Immature natural killer cell (primary cell): ENCODE measurements at regions not wholly inside any gene's neighbourhood (a gene's known extent, or its start where the extent isn't known, plus 50 kb on each side); places are given as distances from the start of the nearest gene placed in this dataset.
"Not testable (repeated sequence)": the region's sequence is repeated elsewhere in the genome, so short reads cannot be mapped to it uniquely, and the experiment has no call there.

Experiments used
- DNase-seq, 3 donors: peaks; one replicate each; pipeline ENCODE4 v3.0.0; 2022; ENCODE audit warnings: mixed read lengths in 1 of 3
- H3K27ac Mint-ChIP-seq, 6 donors: one replicate each; pipeline ENCODE4 v1.8.0; 2020; ENCODE audit warnings: mixed read lengths in 6 of 6, mild to moderate bottlenecking in 5 of 6, inconsistent platforms in 4 of 6, moderate library complexity in 3 of 6
- H3K27me3 Mint-ChIP-seq, 3 donors: one replicate each; pipeline ENCODE4 v1.8.0; 2020 to 2021; ENCODE audit warnings: low read depth in 3 of 3, mild to moderate bottlenecking in 3 of 3, mixed read lengths in 3 of 3, moderate library complexity in 3 of 3, inconsistent platforms in 1 of 3
- H3K36me3 Mint-ChIP-seq, 3 donors: one replicate each; pipeline ENCODE4 v1.8.0; 2020; ENCODE audit warnings: mixed read lengths in 3 of 3, inconsistent platforms in 2 of 3, mild to moderate bottlenecking in 2 of 3
- H3K4me1 Mint-ChIP-seq, 2 donors: one replicate each; pipeline ENCODE4 v1.8.0; 2020; ENCODE audit warnings: inconsistent platforms in 2 of 2, mild to moderate bottlenecking in 2 of 2, mixed read lengths in 2 of 2, moderate library complexity in 1 of 2
- H3K4me3 Mint-ChIP-seq, 5 donors: one replicate each; pipeline ENCODE4 v1.8.0; 2020; ENCODE audit warnings: mild to moderate bottlenecking in 5 of 5, mixed read lengths in 5 of 5, inconsistent platforms in 3 of 5, moderate library complexity in 3 of 5
- H3K9me3 Mint-ChIP-seq, 6 donors: one replicate each; pipeline ENCODE4 v1.8.0; 2020; ENCODE audit warnings: mild to moderate bottlenecking in 6 of 6, mixed read lengths in 6 of 6, inconsistent platforms in 4 of 6, moderate library complexity in 3 of 6

GRCh38 chr16:6822041-6822440 is 510.6 kb upstream of the RBFOX1 start:
- Mint-ChIP-seq H3K27me3 (peaks cover 0 to 4% (median 0%) of the 10 kb centered on the region in 3 donors), H3K9me3 (peaks cover 0 to 26% (median 5%) of the 10 kb centered on the region in 6 donors), H3K4me3 (no peak overlapping the region), H3K4me1 (no peaks in the 10 kb centered on the region), H3K36me3 (no peaks in the 10 kb centered on the region), H3K27ac (no peak overlapping the region)
- no peak for DNase-seq

- Mint-ChIP-seq H3K36me3 (no peaks in the 10 kb centered on the region), H3K4me1 (no peaks in the 10 kb centered on the region), H3K9me3 (peaks cover 0 to 25% (median 2%) of the 10 kb centered on the region in 6 donors), H3K27ac (no peak overlapping the region), H3K4me3 (no peak overlapping the region), H3K27me3 (peaks cover 0 to 2% (median 0%) of the 10 kb centered on the region in 3 donors)
- no peak for DNase-seq
Measured at GRCh38 chr16:6804461-6804860, 528.2 kb upstream of the RBFOX1 start.

GRCh38 chr16:6803176-6803575 is 529.5 kb upstream of the RBFOX1 start:
- Mint-ChIP-seq H3K4me3 (no peak overlapping the region), H3K27ac (no peak overlapping the region)

GRCh38 chr16:6797223-6797622 is 535.4 kb upstream of the RBFOX1 start:
- Mint-ChIP-seq H3K4me3 (no peak overlapping the region), H3K4me1 (no peaks in the 10 kb centered on the region), H3K27me3 (peaks cover 0 to 2% (median 1%) of the 10 kb centered on the region in 3 donors), H3K36me3 (no peaks in the 10 kb centered on the region), H3K27ac (no peak overlapping the region), H3K9me3 (peaks cover 0 to 46% (median 7%) of the 10 kb centered on the region in 6 donors)
- DNase-seq = no peak

More at GRCh38 chr16:6803176-6803575, 529.5 kb upstream of the RBFOX1 start:
- no peaks in the 10 kb centered on the region for H3K4me1 Mint-ChIP-seq
- H3K27me3 Mint-ChIP-seq = peaks cover 0 to 2% (median 0%) of the 10 kb centered on the region in 3 donors
- no peaks in the 10 kb centered on the region for H3K36me3 Mint-ChIP-seq
- DNase-seq = no peak
- peaks cover 0 to 33% (median 2%) of the 10 kb centered on the region in 6 donors for H3K9me3 Mint-ChIP-seq

GRCh38 chr16:6777624-6778023 is 555.0 kb upstream of the RBFOX1 start:
- peaks cover 0 to 2% (median 0%) of the 10 kb centered on the region in 6 donors for H3K9me3 Mint-ChIP-seq
- DNase-seq = no peak
- peak overlapping the region in 4 of 6 donors; percentile 15 to 81 (median 38) for H3K27ac Mint-ChIP-seq
- H3K4me1 Mint-ChIP-seq = peaks cover 27 to 36% of the 10 kb centered on the region in 2 donors
- H3K27me3 Mint-ChIP-seq = no peaks in the 10 kb centered on the region
- no peaks in the 10 kb centered on the region for H3K36me3 Mint-ChIP-seq
- peak overlapping the region; percentile 25 to 68 (median 61) for H3K4me3 Mint-ChIP-seq

- DNase-seq = no peak
- Mint-ChIP-seq H3K4me3 (peak overlapping the region in 3 of 5 donors; percentile 7 to 36 (median 9)), H3K27ac (peak overlapping the region in 4 of 6 donors; percentile 26 to 65 (median 38)), H3K27me3 (no peaks in the 10 kb centered on the region), H3K4me1 (peaks cover 27 to 36% of the 10 kb centered on the region in 2 donors), H3K36me3 (no peaks in the 10 kb centered on the region), H3K9me3 (peaks cover 0 to 2% (median 0%) of the 10 kb centered on the region in 6 donors)
Measured at GRCh38 chr16:6775712-6776111, 556.9 kb upstream of the RBFOX1 start.

- Mint-ChIP-seq H3K27ac (no peak overlapping the region), H3K36me3 (no peaks in the 10 kb centered on the region), H3K9me3 (no peaks in the 10 kb centered on the region), H3K27me3 (no peaks in the 10 kb centered on the region), H3K4me3 (no peak overlapping the region), H3K4me1 (peaks cover 12 to 16% of the 10 kb centered on the region in 2 donors)
- no peak for DNase-seq
Measured at GRCh38 chr16:6771956-6772355, 560.7 kb upstream of the RBFOX1 start.

GRCh38 chr16:6753553-6753952 is 579.1 kb upstream of the RBFOX1 start:
- H3K27ac Mint-ChIP-seq = no peak overlapping the region
- DNase-seq = no peak
- no peak overlapping the region for H3K4me3 Mint-ChIP-seq
- peaks cover 0 to 1% (median 0%) of the 10 kb centered on the region in 3 donors for H3K27me3 Mint-ChIP-seq
- no peaks in the 10 kb centered on the region for H3K36me3 Mint-ChIP-seq
- peaks cover 2 to 7% of the 10 kb centered on the region in 2 donors for H3K4me1 Mint-ChIP-seq
- peaks cover 0 to 7% (median 4%) of the 10 kb centered on the region in 6 donors for H3K9me3 Mint-ChIP-seq

- Mint-ChIP-seq H3K9me3 (peaks cover 0 to 11% (median under 1%) of the 10 kb centered on the region in 6 donors), H3K27me3 (peaks cover 0 to 3% (median 1%) of the 10 kb centered on the region in 3 donors), H3K4me3 (no peak overlapping the region), H3K36me3 (no peaks in the 10 kb centered on the region), H3K4me1 (peaks cover 2 to 7% of the 10 kb centered on the region in 2 donors), H3K27ac (no peak overlapping the region)
- no peak for DNase-seq
Measured at GRCh38 chr16:6751191-6751590, 581.5 kb upstream of the RBFOX1 start.

GRCh38 chr16:6749698-6750097 is 582.9 kb upstream of the RBFOX1 start:
- Mint-ChIP-seq H3K4me3 (peak overlapping the region in 3 of 5 donors; percentile 28 to 55 (median 51)), H3K36me3 (no peaks in the 10 kb centered on the region), H3K9me3 (peaks cover 0 to 15% (median 4%) of the 10 kb centered on the region in 6 donors), H3K27ac (no peak overlapping the region), H3K27me3 (peaks cover 0 to 3% (median under 1%) of the 10 kb centered on the region in 3 donors), H3K4me1 (peaks cover 2 to 7% of the 10 kb centered on the region in 2 donors)
- DNase-seq = no peak

- not testable (repeated sequence) for DNase-seq, H3K36me3 Mint-ChIP-seq, H3K27ac Mint-ChIP-seq, H3K27me3 Mint-ChIP-seq, H3K4me3 Mint-ChIP-seq, H3K4me1 Mint-ChIP-seq
- H3K9me3 Mint-ChIP-seq = peaks cover 4 to 14% (median 9%) of the 10 kb centered on the region in 6 donors
Measured at GRCh38 chr16:6736302-6736701, 596.3 kb upstream of the RBFOX1 start.

GRCh38 chr16:6735631-6736030 is 597.0 kb upstream of the RBFOX1 start:
- H3K4me3 Mint-ChIP-seq = no peak overlapping the region
- no peak overlapping the region for H3K27ac Mint-ChIP-seq
- DNase-seq = no peak
- H3K36me3 Mint-ChIP-seq = no peaks in the 10 kb centered on the region
- no peaks in the 10 kb centered on the region for H3K4me1 Mint-ChIP-seq
- peaks cover 0 to 2% (median 1%) of the 10 kb centered on the region in 3 donors for H3K27me3 Mint-ChIP-seq
- peaks cover 1 to 14% (median 6%) of the 10 kb centered on the region in 6 donors for H3K9me3 Mint-ChIP-seq

GRCh38 chr16:6732166-6732565 is 600.5 kb upstream of the RBFOX1 start:
- Mint-ChIP-seq H3K4me1 (no peaks in the 10 kb centered on the region), H3K36me3 (no peaks in the 10 kb centered on the region), H3K27me3 (no peaks in the 10 kb centered on the region), H3K9me3 (peaks cover 0 to 10% (median 0%) of the 10 kb centered on the region in 6 donors), H3K27ac (no peak overlapping the region), H3K4me3 (no peak overlapping the region)
- DNase-seq = no peak

- Mint-ChIP-seq H3K9me3 (peaks cover 0 to 7% (median 0%) of the 10 kb centered on the region in 6 donors), H3K4me1 (no peaks in the 10 kb centered on the region), H3K4me3 (no peak overlapping the region), H3K36me3 (no peaks in the 10 kb centered on the region), H3K27ac (no peak overlapping the region), H3K27me3 (no peaks in the 10 kb centered on the region)
- no peak for DNase-seq
Measured at GRCh38 chr16:6728381-6728780, 604.3 kb upstream of the RBFOX1 start.

- Mint-ChIP-seq H3K27ac (no peak overlapping the region), H3K36me3 (no peaks in the 10 kb centered on the region), H3K4me3 (no peak overlapping the region), H3K4me1 (no peaks in the 10 kb centered on the region), H3K27me3 (peaks cover 0 to 3% (median 0%) of the 10 kb centered on the region in 3 donors), H3K9me3 (peaks cover 0 to 2% (median 0%) of the 10 kb centered on the region in 6 donors)
- DNase-seq = no peak
Measured at GRCh38 chr16:6726621-6727020, 606.0 kb upstream of the RBFOX1 start.
